ENCODE measurements at regions not wholly inside any gene's neighbourhood (a gene's known extent, or its start where the extent isn't known, plus 50 kb on each side); places are given as distances from the start of the nearest gene placed in this dataset.
"Not testable (repeated sequence)": the region's sequence is repeated elsewhere in the genome, so short reads cannot be mapped to it uniquely, and the experiment has no call there.

GRCh38 chr14:40074169-40074568 is 641.9 kb upstream of the FBXO33 start:
- no peak for ATAC-seq

- ATAC-seq, result no peak
These were observed 639.9 kb upstream of the FBXO33 start for GRCh38 chr14:40072175-40072574.

GRCh38 chr14:40058901-40059897 is 627.0 kb upstream of the FBXO33 start:
- no peak for ATAC-seq

- ATAC-seq, result no peak
These were observed 621.2 kb upstream of the FBXO33 start for GRCh38 chr14:40053416-40053815.

- no peak for ATAC-seq
These were observed 596.8 kb upstream of the FBXO33 start for GRCh38 chr14:40028991-40029390.

GRCh38 chr14:40025101-40025500 is 592.9 kb upstream of the FBXO33 start:
- ATAC-seq, result no peak

GRCh38 chr14:40010961-40011360 is 578.7 kb upstream of the FBXO33 start:
- ATAC-seq, result no peak

GRCh38 chr14:40009771-40010170 is 577.5 kb upstream of the FBXO33 start:
- no peak for ATAC-seq

GRCh38 chr14:40008345-40008744 is 576.1 kb upstream of the FBXO33 start:
- not testable (repeated sequence) for ATAC-seq

GRCh38 chr14:40004871-40005500 is 572.8 kb upstream of the FBXO33 start:
- ATAC-seq, result no peak

- ATAC-seq, result no peak
These were observed 571.5 kb upstream of the FBXO33 start for GRCh38 chr14:40003773-40004172.

GRCh38 chr14:39998854-39999253 is 566.6 kb upstream of the FBXO33 start:
- no peak for ATAC-seq

GRCh38 chr14:39998114-39998513 is 565.9 kb upstream of the FBXO33 start:
- no peak for ATAC-seq

GRCh38 chr14:39991041-39991440 is 558.8 kb upstream of the FBXO33 start:
- ATAC-seq, result no peak

GRCh38 chr14:39988939-39989338 is 556.7 kb upstream of the FBXO33 start:
- ATAC-seq, result no peak

GRCh38 chr14:39984323-39984722 is 552.1 kb upstream of the FBXO33 start:
- no peak for ATAC-seq

GRCh38 chr14:39977198-39977597 is 545.0 kb upstream of the FBXO33 start:
- ATAC-seq, result no peak

GRCh38 chr14:39974036-39974435 is 541.8 kb upstream of the FBXO33 start:
- no peak for ATAC-seq

- ATAC-seq, result no peak
These were observed 540.5 kb upstream of the FBXO33 start for GRCh38 chr14:39972704-39973103.

- ATAC-seq, result no peak
These were observed 535.7 kb upstream of the FBXO33 start for GRCh38 chr14:39967885-39968284.

GRCh38 chr14:39957987-39958386 is 525.8 kb upstream of the FBXO33 start:
- ATAC-seq, result no peak

GRCh38 chr14:39957290-39957689 is 525.1 kb upstream of the FBXO33 start:
- no peak for ATAC-seq

- no peak for ATAC-seq
These were observed 524.1 kb upstream of the FBXO33 start for GRCh38 chr14:39956372-39956771.

GRCh38 chr14:39948235-39948634 is 516.0 kb upstream of the FBXO33 start:
- no peak for ATAC-seq
